Muscle of arm (tissue), 1 donor: ENCODE measurements at regions not wholly inside any gene's neighbourhood (a gene's known extent, or its start where the extent isn't known, plus 50 kb on each side); places are given as distances from the start of the nearest gene placed in this dataset.

Experiments
- DNase-seq: peaks from one replicate; pipeline ENCODE4 v3.0.0-alpha.2; 2013

DNA sequence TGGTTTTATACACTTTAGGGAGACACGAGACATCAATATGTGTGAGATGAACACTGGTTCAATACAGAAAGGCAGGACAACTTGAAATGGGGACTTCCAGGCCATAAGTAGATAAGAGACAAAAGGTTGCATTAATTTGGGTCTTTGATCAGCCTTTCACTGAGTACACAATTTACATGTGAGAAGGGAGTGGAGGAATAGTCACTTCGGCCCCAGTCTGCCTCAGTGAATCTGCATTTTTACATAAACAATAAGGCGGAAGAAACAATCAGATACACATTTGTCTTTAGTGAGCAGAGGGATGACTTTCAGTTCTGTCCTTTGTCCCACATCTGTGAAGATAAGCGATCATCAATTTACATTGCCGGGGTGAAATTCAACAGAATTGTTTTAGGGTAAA lies 104.3 kb upstream of the ARL4C start:
- no peak for DNase-seq

DNA sequence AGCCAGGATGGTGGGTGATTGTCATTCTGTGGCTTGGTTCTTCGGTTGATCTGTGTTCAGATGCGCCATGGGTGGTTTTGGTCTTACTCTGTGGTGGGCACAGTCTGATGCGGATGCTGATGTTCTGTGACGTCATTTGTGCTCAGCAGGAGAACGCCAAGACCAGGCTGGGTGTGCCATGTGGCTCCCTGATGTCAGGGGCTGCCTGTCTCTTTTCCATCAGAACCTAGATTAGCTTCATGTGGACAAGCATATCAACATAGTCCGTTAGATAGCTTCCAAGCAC lies 100.6 kb upstream of the ARL4C start:
- no peak for DNase-seq

- no peak for DNase-seq
Observed at GRCh38 chr2:234596696-234597575, 100.1 kb upstream of the ARL4C start.

GRCh38 chr2:234595829-234596228 lies 98.9 kb upstream of the ARL4C start:
- DNase-seq = no peak

GRCh38 chr2:234594715-234595114 lies 97.8 kb upstream of the ARL4C start:
- DNase-seq = no peak

- no peak for DNase-seq
Observed at GRCh38 chr2:234593636-234594035, 96.8 kb upstream of the ARL4C start.

DNA sequence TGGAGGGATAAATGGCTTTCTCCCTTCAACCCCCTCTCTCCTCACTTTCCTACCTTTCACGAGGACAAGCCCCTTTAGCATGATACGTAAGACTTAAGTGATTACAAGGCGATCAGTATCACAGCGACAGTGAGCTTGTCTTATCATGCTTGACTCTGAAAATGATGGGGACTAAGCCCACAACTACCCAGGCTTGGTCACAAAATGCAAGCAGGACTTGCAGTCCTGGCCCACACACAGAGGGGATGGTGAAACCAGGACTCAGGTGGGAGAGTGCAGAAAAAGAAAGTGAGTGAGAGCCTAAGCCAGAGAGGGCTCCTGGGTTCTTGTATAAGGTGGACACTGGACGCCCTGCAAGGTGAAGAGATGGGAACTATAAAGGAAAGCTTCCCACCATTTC lies 95.7 kb upstream of the ARL4C start:
- no peak for DNase-seq

GRCh38 chr2:234590076-234590475 lies 93.2 kb upstream of the ARL4C start:
- no peak for DNase-seq

- DNase-seq = no peak
Observed at GRCh38 chr2:234588054-234588430, 91.2 kb upstream of the ARL4C start.

- DNase-seq = no peak
Observed at GRCh38 chr2:234587341-234588053, 90.6 kb upstream of the ARL4C start.

DNA sequence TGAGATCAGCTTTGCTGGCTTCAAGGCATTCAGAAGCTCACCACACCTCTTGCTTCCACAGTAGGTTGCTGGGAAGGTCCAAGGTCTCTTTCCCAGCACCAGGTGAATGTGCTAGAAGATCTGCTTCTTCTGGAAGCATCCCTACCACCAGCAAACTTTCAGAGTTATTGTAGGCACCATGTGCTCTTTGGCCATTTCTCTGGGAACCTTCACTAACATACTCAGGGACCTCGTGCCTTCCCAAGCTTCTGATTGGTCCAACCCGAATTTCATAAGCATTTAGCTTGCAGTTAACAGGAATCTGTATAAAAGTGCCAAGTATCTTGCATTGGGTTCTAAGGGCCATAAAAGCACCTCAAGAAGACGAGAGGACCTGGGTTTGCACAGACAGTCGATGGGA lies 86.5 kb upstream of the ARL4C start:
- DNase-seq = no peak

- no peak for DNase-seq
Observed at GRCh38 chr2:234580686-234581085, 83.8 kb upstream of the ARL4C start.

- no peak for DNase-seq
Observed at GRCh38 chr2:234579231-234579962, 82.5 kb upstream of the ARL4C start.

DNA sequence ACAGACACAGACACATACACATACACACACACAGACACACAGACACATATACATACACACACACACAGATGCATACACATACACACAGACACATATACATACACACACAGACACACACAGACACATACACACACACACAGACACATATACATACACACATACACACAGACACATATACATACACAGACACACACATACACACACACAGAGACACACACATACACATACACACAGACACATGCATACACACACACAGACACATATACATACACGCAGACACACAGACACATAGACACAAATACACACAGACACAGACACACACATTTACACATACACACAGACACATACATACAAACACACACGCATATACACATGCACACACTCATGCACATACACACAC lies 81.5 kb upstream of the ARL4C start:
- DNase-seq = no peak

DNA sequence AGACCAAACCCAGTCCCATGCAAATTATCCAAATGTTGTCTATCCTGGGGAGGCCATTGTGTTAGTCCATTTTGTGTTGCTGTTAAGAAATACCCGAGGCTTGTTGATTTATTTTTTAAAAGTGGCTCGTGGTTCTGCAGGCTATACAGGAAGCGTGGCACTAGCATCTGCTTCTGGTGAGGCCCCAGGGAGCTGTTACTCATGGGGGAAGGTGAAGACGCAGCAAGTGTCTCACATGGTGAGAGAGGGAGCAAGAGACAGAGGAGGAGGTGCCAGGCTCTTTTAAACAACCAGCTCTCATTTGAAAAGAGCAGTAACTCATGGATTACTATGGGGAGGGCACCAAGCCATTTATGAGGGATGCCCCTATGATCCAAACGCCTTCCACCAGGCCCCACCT lies 80.3 kb upstream of the ARL4C start:
- DNase-seq = no peak

GRCh38 chr2:234571620-234572407 lies 74.9 kb upstream of the ARL4C start:
- no peak for DNase-seq

DNA sequence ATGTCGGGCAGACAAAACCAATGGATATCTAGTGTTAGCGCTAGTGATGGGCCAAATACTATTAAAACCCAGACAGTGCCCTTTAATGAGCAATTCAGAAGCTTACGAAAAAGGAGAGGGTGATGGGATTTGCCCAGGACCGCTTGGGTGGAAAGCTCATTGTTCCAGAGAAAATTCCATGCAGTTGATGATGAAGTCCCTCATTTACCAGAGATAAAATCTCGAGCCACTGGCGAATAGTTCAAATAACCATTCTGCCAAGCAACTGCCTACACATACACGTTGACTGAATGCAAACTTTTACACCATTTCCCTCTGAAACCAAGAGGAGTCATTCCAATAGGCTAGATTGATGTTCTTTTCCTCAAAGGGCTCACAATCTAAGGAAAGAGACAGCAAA lies 73.6 kb upstream of the ARL4C start:
- DNase-seq = no peak

DNA sequence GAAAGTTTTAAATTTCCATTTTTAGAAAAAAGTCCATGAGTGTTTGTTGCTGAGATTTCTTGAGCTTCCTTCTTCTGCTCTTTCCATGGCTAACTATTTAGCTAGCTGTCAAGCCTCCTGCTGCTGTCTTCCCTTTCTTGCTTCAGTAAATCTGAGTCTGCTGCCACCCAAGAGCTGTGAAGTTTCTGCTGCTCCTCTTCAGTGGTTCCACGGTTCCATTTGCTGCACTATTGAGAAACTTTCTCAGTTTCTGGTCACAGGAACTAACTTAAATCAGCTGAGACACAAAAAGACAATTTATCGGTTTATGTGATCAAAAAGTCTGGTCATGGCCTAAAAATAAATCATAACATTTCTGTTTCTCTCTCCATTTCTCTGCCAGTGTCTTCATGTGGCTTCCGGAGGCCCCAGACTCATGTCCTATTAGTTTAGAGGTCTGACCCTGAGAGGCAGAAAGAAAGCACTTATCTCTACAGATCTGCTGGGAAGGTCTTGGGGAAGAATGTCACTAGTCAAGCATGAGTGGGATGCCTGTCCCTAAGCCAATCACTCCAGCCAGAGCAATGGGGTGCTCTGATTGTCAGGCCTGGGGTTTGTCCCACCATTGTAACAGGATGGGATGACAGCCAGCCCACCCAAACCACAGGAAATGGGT lies 73.0 kb upstream of the ARL4C start:
- no peak for DNase-seq

GRCh38 chr2:234566622-234567021 lies 69.7 kb upstream of the ARL4C start:
- DNase-seq = no peak

GRCh38 chr2:234565842-234566619 lies 69.2 kb upstream of the ARL4C start:
- DNase-seq = no peak

- DNase-seq = no peak
Observed at GRCh38 chr2:234565201-234565600, 68.3 kb upstream of the ARL4C start.
